B cell (primary cell): ENCODE measurements at regions not wholly inside any gene's neighbourhood (a gene's known extent, or its start where the extent isn't known, plus 50 kb on each side); places are given as distances from the start of the nearest gene placed in this dataset.

ENCODE experiments used
- CTCF ChIP-seq: fragments of 200-600 bp; IDR thresholded peaks from one replicate; pipeline ENCODE4 v1.8.0; 2022; ENCODE audit warnings: antibody characterized with exemption, mild to moderate bottlenecking
- EZH2 ChIP-seq: IDR thresholded peaks from 2 replicates; pipeline ENCODE4 v1.6.1; 2012; ENCODE audit warnings: borderline replicate concordance, low read depth, mild to moderate bottlenecking, moderate library complexity, low read length; ENCODE audit not compliant: insufficient read depth, poor library complexity, severe bottlenecking

- no peak for TF ChIP-seq CTCF
- no peak for TF ChIP-seq EZH2
These were observed 177.3 kb downstream of the OTOL1 start for GRCh38 chr3:161673866-161674265.
